ENCODE measurements at regions not wholly inside any gene's neighbourhood (a gene's known extent, or its start where the extent isn't known, plus 50 kb on each side); places are given as distances from the start of the nearest gene placed in this dataset.

DNA sequence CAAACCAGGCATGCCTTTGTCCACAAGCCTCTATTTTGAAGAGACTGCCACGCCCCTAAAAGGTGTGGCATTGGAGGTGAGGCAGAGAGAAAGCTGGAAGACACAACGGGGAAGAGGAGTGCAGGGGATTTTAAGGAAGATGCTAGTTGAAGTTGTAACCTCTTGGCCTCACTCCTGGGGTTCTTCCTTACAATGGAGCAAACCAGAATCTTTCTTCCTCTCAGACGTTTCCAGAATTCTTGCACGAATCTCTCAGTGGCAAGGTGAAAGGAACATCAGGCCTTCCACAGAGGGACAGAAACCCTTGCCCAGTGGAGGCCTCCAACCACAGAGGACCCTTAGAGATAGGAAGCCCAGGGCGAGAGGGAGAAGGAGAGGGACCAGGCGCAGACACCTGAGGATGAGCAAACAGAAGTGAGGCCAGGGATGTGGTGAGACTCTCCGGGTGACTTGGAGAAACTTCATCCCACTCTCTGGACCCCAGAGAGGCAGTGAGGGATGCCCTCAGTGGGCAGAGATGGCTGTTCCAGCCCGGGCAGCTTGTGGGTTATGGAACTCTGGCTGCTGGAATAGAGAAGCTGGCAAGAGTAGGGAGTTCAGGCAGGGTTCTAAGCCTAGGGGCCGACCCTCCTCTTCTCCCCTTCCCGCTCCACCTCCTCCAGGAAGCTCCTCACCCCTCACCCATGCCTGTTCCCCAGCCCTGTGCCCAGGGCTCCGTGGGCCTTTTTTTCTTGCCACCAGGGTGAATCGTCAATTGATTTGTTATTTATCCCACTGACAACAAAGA, 136.8 kb upstream of the RUNX3 start:
- no peak for DNase-seq
- in situ Hi-C loops (cut with HindIII; ENCODE audit: low pct_ligation_motif_present, low pct_unique_long_range_greater_than_20kb, low sequenced_read_pairs) = no loop called here

- DNase-seq = no peak
- in situ Hi-C loops (cut with HindIII; ENCODE audit: low pct_ligation_motif_present, low pct_unique_long_range_greater_than_20kb, low sequenced_read_pairs) = no loop called here
Measured at GRCh38 chr1:25066256-25066655, 136.2 kb upstream of the RUNX3 start.

DNA sequence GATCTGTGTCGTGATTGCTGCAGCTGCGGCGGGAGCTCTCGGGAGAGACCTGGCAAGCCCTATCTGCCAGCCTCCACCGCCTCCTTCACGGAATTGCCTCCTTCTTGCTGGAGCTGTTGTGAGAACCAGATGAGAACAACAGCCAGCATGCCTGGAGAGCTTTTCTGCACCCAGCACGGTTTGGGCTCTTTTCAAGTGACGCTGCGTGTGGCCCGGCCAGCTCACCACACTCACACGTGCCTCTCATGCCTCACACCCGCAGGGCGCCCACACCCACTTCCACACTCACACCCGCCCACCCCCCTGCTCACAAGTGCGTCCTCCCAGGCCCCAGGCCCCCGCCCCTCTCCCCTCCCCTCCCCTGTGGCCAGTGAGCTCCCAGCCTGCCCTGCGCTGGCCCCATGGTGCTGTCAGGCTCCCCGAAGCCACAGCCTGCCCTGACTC, 135.7 kb upstream of the RUNX3 start:
- in situ Hi-C loops (cut with HindIII; ENCODE audit: low pct_ligation_motif_present, low pct_unique_long_range_greater_than_20kb, low sequenced_read_pairs) = no loop called here
- DNase-seq = no peak

DNA sequence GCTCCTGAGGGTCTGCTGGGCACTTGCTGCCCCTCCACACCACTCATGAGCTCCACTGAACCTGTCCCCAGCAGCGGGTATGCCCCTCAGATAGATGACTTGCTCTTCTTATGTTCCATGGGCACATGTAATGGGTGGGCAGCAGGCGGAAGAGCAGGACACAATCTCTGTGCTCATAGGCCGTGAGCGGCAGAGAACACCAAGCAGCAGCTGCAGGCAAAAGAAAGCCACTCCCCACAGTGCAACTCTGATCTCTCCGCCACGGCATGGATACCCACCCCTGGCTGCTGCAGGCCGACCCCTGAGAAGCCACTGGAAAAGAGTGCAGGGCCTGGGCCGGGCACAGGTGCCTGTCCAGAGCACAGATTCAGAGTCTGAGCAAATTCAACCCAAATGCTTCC, 135.2 kb upstream of the RUNX3 start:
- DNase-seq = no peak
- in situ Hi-C loops (cut with HindIII; ENCODE audit: low pct_ligation_motif_present, low pct_unique_long_range_greater_than_20kb, low sequenced_read_pairs) = no loop called here

- DNase-seq = no peak
- in situ Hi-C loops (cut with HindIII; ENCODE audit: low pct_ligation_motif_present, low pct_unique_long_range_greater_than_20kb, low sequenced_read_pairs) = no loop called here
Measured at GRCh38 chr1:25064465-25065240, 134.6 kb upstream of the RUNX3 start.

DNA sequence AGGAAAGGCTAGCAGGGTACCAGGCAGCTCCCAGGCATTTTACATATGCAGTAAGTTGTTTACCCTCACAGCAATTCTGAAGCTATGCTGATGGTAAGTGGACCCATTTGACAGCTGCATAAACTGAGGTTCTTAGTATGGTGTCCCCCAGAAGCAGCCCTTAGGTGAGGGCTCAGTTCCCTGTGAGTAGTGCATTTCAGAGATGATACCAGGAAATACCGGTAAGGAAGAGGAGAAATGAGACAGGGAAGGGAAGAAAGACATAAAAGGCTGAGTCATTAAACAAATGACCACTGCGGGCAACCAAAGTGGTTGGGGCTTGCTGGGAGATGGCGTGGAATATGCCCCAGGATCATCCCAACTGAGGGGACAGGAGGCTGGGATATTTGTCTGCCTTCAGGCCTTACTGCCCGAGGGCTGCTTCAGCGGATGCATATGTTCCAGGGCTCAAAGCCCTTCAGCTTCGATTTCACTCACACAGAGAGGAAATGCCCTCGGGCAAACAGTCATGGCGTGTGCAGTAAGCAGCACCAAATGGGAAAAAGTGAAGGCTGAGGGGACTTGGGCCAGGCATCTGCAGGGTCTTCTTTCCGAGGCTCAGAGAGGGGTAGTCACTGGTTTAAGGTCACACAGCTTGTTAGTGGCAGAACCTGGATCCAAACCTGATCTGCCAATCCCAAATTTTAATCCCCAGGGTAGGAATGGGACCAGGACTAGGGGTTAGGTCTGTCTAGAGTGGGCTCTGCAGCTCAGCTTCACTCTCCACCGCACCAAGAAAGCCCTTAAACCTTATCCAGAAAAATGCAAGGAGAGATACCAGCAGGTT, 133.7 kb upstream of the RUNX3 start:
- in situ Hi-C loops (cut with HindIII; ENCODE audit: low pct_ligation_motif_present, low pct_unique_long_range_greater_than_20kb, low sequenced_read_pairs) = no loop called here
- DNase-seq = no peak

GRCh38 chr1:25062621-25063255, 132.7 kb upstream of the RUNX3 start:
- in situ Hi-C loops (cut with HindIII; ENCODE audit: low pct_ligation_motif_present, low pct_unique_long_range_greater_than_20kb, low sequenced_read_pairs) = no loop called here

DNA sequence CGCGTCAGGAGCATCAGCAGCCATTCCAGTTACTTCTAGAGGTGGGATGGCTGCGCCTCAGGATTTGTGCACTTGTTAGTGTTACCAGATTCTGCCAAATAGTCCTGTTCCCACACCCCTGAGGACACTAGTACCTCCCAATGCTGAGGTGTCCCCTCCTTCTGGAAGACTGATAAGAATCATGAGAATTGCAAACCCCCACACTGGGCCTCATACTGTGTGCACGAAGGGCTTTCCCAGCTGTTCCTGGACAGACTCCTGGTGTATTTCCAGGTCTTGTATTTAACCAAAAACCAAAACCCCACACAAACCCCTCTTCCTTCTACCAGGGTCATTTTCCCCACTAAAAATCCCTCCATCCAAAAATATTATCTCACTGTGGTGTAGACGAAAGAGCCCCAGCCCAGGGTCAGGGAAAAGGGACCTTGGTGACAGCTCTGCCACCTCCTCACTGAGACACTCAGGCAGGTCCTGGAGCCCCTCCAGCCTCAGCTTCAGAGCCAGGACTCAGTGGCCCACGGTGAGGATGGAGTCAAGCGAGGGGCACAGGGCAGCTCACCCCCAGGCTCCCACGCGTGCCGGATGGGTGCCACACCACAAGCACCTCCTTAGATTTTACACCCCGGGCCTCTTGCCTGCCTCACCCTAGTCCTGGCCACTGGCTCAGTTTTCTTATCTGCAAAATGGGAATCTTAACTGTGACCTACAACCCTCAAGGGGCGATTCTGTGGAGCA, 131.4 kb upstream of the RUNX3 start:
- DNase-seq = no peak
- in situ Hi-C loops (cut with HindIII; ENCODE audit: low pct_ligation_motif_present, low pct_unique_long_range_greater_than_20kb, low sequenced_read_pairs) = no loop called here

More at GRCh38 chr1:25062621-25063255, 132.7 kb upstream of the RUNX3 start:
- no peak for DNase-seq

- DNase-seq = no peak
- in situ Hi-C loops (cut with HindIII; ENCODE audit: low pct_ligation_motif_present, low pct_unique_long_range_greater_than_20kb, low sequenced_read_pairs) = no loop called here
Measured at GRCh38 chr1:25057188-25057587, 127.1 kb upstream of the RUNX3 start.

DNA sequence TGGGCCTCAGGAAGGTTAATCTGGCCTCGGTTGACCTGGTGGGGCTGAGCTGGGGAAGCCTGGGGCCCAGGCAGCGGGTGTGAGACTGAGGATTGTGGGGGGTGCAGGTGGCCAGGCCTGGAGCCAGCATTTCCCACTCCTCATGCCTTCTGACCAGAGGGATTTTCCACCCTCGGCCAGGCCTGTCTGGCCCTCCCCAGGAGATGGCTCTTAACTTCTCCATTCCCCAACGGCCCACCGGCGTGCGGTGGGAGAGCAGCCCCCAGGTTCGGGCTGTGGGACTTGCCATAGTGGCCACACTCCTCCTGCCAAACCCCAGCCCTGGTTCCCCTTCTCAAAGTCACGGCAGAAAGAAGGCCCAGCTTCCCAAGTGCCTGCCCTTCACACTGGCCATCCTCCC, 126.5 kb upstream of the RUNX3 start:
- in situ Hi-C loops (cut with HindIII; ENCODE audit: low pct_ligation_motif_present, low pct_unique_long_range_greater_than_20kb, low sequenced_read_pairs) = no loop called here

DNA sequence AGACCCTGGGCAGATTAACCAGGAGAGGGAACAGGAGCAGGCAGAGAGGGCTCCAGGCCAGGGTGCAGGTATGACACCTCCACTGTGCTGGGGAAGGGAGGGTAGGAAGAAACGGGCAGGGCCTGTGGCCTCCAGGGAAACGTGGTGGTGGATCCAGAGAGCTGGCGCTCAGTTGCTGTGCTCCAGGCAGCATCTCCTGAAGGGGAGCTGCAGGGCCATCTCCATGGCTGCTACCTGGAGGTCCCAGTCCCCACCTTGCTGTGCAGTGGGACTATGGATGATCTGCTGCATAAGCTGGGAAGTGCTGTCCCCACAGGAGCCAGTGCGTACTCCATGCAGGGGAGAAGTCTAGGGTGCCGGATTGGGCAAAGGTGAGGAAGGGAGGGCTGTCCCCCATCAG, 125.9 kb upstream of the RUNX3 start:
- DNase-seq = no peak
- in situ Hi-C loops (cut with HindIII; ENCODE audit: low pct_ligation_motif_present, low pct_unique_long_range_greater_than_20kb, low sequenced_read_pairs) = no loop called here

More for the DNA sequence above, 126.5 kb upstream of the RUNX3 start:
- DNase-seq = no peak

DNA sequence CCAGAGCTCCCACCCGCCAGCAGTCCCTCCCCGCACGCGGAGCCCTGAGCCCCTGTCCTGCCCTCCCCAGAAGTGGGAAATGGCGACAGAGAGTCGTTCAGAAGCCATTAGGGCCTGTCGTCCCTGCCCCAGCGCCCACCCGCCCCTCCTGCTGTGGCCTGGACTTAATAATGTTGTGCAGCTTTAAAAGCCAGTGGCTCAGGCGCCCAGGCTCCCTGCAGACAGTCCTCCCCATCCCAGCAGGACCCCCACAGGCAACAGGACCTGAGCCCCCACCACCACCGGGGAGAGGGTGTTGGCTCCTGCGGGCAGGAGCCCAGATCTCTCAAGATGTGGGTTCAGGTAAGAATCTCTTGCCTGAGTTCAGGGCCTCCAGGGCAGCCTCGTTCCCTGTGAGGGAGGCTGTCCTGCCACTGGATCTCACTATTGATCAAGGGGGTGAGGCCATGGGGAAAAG, 125.3 kb upstream of the RUNX3 start:
- no peak for DNase-seq
- in situ Hi-C loops (cut with HindIII; ENCODE audit: low pct_ligation_motif_present, low pct_unique_long_range_greater_than_20kb, low sequenced_read_pairs) = no loop called here

DNA sequence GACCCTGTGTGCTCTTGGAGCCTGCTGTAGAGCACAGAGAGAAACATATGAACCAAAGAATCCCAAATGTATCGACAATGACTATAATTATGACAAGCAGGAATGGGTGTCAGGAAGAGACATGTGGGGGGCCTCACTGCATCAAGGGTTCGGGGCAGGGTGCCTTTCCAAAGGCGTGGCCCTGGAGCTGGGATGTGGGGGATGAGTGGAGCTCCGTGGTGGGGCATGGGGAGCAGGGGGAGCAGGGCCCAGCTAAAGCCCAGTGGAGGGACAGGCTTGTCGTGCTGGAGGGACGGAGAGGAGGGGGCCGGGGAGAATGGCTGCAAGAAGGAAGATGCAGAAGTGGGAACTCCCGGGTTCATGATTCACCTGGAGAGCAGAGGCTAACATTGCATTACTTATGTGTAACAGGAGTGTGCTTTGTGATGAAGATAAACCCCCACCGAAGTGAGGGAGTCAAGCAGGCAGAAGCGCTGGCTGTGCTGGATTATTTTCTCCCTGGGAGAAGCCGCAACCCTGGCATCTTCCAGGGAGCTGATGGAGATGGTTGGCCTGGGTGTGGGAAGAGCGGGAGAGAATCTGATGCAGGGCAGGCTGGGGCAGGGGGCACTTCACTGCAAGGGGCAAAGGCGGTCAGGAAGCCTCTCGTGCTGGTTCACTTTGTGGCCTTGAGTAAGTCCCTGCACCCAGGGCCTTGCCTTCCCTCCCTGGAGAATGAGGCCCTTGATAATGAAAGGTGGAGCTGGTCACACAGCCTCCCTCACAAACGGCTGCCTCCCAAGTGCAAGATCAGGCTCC, 124.6 kb upstream of the RUNX3 start:
- in situ Hi-C loops (cut with HindIII; ENCODE audit: low pct_ligation_motif_present, low pct_unique_long_range_greater_than_20kb, low sequenced_read_pairs) = no loop called here
- DNase-seq = no peak

GRCh38 chr1:25053576-25054250, 123.6 kb upstream of the RUNX3 start:
- no peak for DNase-seq
- in situ Hi-C loops (cut with HindIII; ENCODE audit: low pct_ligation_motif_present, low pct_unique_long_range_greater_than_20kb, low sequenced_read_pairs) = no loop called here

GRCh38 chr1:25051906-25052305, 121.8 kb upstream of the RUNX3 start:
- in situ Hi-C loops (cut with HindIII; ENCODE audit: low pct_ligation_motif_present, low pct_unique_long_range_greater_than_20kb, low sequenced_read_pairs) = no loop called here
- DNase-seq = no peak

- in situ Hi-C loops (cut with HindIII; ENCODE audit: low pct_ligation_motif_present, low pct_unique_long_range_greater_than_20kb, low sequenced_read_pairs) = no loop called here
Measured at GRCh38 chr1:25051504-25051903, 121.4 kb upstream of the RUNX3 start.

GRCh38 chr1:25050165-25050564, 120.1 kb upstream of the RUNX3 start:
- in situ Hi-C loops (cut with HindIII; ENCODE audit: low pct_ligation_motif_present, low pct_unique_long_range_greater_than_20kb, low sequenced_read_pairs) = no loop called here
- DNase-seq = no peak

More at GRCh38 chr1:25051504-25051903, 121.4 kb upstream of the RUNX3 start:
- no peak for DNase-seq
